Breast epithelium (tissue), 4 donors: ENCODE measurements at regions not wholly inside any gene's neighbourhood (a gene's known extent, or its start where the extent isn't known, plus 50 kb on each side); places are given as distances from the start of the nearest gene placed in this dataset.

Experiments
- DNase-seq, 2 donors: peaks; one replicate each; pipeline ENCODE4 v3.0.0-alpha.2; 2019; ENCODE audit warnings: low spot score in 2 of 2
- H3K27ac ChIP-seq, 2 donors: fragments of 200-600 bp; sonication (generic) in 1 of 2; one replicate each; pipeline ENCODE4 v1.5.1; 2016 to 2019; ENCODE audit warnings: mild to moderate bottlenecking in 1 of 2
- H3K27me3 ChIP-seq, 2 donors: fragments of 200-600 bp; sonication (generic) in 1 of 2; one replicate each; pipeline versions ENCODE4 v1.5.1 to v1.6.0; 2017 to 2019; ENCODE audit warnings: control low read depth in 1 of 2, mild to moderate bottlenecking in 1 of 2
- H3K36me3 ChIP-seq: fragments of 200-600 bp; one replicate; pipeline ENCODE4 v1.5.1; 2019
- H3K4me1 ChIP-seq, 2 donors: fragments of 200-600 bp; sonication (generic); one replicate each; pipeline ENCODE4 v1.5.1; 2016 to 2019; ENCODE audit warnings: control low read depth in 1 of 2
- H3K4me3 ChIP-seq, 3 donors: fragments of 200-600 bp; sonication (generic); 1 replicate in 2 of 3; 2 replicates in 1 of 3; pipeline ENCODE4 v1.5.1; 2016 to 2019; ENCODE audit warnings: mild to moderate bottlenecking in 3 of 3, moderate library complexity in 2 of 3
- H3K9me3 ChIP-seq, 2 donors: fragments of 200-600 bp; sonication (generic) in 1 of 2; one replicate each; pipeline ENCODE4 v1.5.1; 2016 to 2019; ENCODE audit warnings: control low read depth in 1 of 2
- CTCF ChIP-seq, 3 donors: fragments of 450-650 bp; IDR thresholded peaks; one replicate each; pipeline ENCODE4 v1.5.1; 2016 to 2017; ENCODE audit warnings: antibody characterized with exemption in 3 of 3, mild to moderate bottlenecking in 3 of 3, moderate library complexity in 3 of 3
- POLR2A ChIP-seq: fragments of 450-650 bp; IDR thresholded peaks from one replicate; pipeline ENCODE4 v1.6.1; 2016; ENCODE audit warnings: antibody characterized with exemption, mild to moderate bottlenecking, moderate library complexity
- POLR2AphosphoS5 ChIP-seq, 3 donors: sonication (generic); formaldehyde crosslinking; IDR thresholded peaks; one replicate each; pipeline ENCODE4 v1.6.1; 2017; ENCODE audit warnings: antibody characterized with exemption in 3 of 3
- intact Hi-C: fragments of 100-400 bp; cut with DNase I; formaldehyde crosslinking; loops from one replicate; pipeline ENCODE4 v1.15.1; 2023; ENCODE audit warnings: low total_unique reads

- Histone ChIP-seq H3K4me3 (no peak overlapping the region), H3K27me3 (no peaks in the 10 kb centered on the region), H3K27ac (no peak overlapping the region), H3K9me3 (no peaks in the 10 kb centered on the region), H3K36me3 (no peaks in the 10 kb centered on the region), H3K4me1 (no peaks in the 10 kb centered on the region)
- DNase-seq: no peak
- intact Hi-C loops: no loop called here
- TF ChIP-seq CTCF (IDR thresholded peaks at IDR 0.05) (no peak), POLR2AphosphoS5 (IDR thresholded peaks at IDR 0.05) (no peak), POLR2A (no peak)
Measured at GRCh38 chr10:32146166-32146565, 89.9 kb upstream of the KIF5B start.

GRCh38 chr10:32144817-32145688 lies 88.8 kb upstream of the KIF5B start:
- H3K27ac ChIP-seq: no peak overlapping the region
- DNase-seq: peak; percentile 26 to 68
- intact Hi-C loops: no loop called here
- H3K9me3 ChIP-seq: no peaks in the 10 kb centered on the region
- H3K27me3 ChIP-seq: no peaks in the 10 kb centered on the region
- H3K4me1 ChIP-seq: no peaks in the 10 kb centered on the region
- H3K4me3 ChIP-seq: no peak overlapping the region
- no peaks in the 10 kb centered on the region for H3K36me3 ChIP-seq
- TF ChIP-seq CTCF (IDR thresholded peaks at IDR 0.05): no peak
- TF ChIP-seq POLR2AphosphoS5 (IDR thresholded peaks at IDR 0.05): no peak
- no peak for TF ChIP-seq POLR2A

- TF ChIP-seq POLR2A (no peak), CTCF (IDR thresholded peaks at IDR 0.05) (no peak), POLR2AphosphoS5 (IDR thresholded peaks at IDR 0.05) (no peak)
- H3K27ac ChIP-seq: no peak overlapping the region
- H3K4me3 ChIP-seq: no peak overlapping the region
- no peaks in the 10 kb centered on the region for H3K9me3 ChIP-seq
- H3K4me1 ChIP-seq: peaks cover 0 to 10% of the 10 kb centered on the region in 2 donors
- no peaks in the 10 kb centered on the region for H3K36me3 ChIP-seq
- no peaks in the 10 kb centered on the region for H3K27me3 ChIP-seq
- intact Hi-C loops: no loop called here
- DNase-seq: no peak
Measured at GRCh38 chr10:32143302-32143847, 87.2 kb upstream of the KIF5B start.

GRCh38 chr10:32142646-32143045 lies 86.4 kb upstream of the KIF5B start:
- intact Hi-C loops: no loop called here

More at GRCh38 chr10:32142646-32143045, 86.4 kb upstream of the KIF5B start:
- TF ChIP-seq POLR2A: no peak
- no peak for TF ChIP-seq CTCF (IDR thresholded peaks at IDR 0.05)
- no peak for TF ChIP-seq POLR2AphosphoS5 (IDR thresholded peaks at IDR 0.05)
- Histone ChIP-seq H3K9me3 (no peaks in the 10 kb centered on the region), H3K36me3 (no peaks in the 10 kb centered on the region), H3K4me1 (peaks cover 0 to 10% of the 10 kb centered on the region in 2 donors), H3K4me3 (no peak overlapping the region), H3K27ac (no peak overlapping the region), H3K27me3 (no peaks in the 10 kb centered on the region)
- no peak for DNase-seq
